Urinary bladder (tissue), 3 donors: ENCODE measurements at regions not wholly inside any gene's neighbourhood (a gene's known extent, or its start where the extent isn't known, plus 50 kb on each side); places are given as distances from the start of the nearest gene placed in this dataset.
"Not testable (repeated sequence)": the region's sequence is repeated elsewhere in the genome, so short reads cannot be mapped to it uniquely, and the experiment has no call there.

Experiments used
- DNase-seq: peaks from one replicate; pipeline ENCODE4 v3.0.0-alpha.2; 2015; ENCODE audit errors: extremely low spot score
- H3K27ac ChIP-seq: one replicate; pipeline ENCODE4 v1.5.1; 2013; ENCODE audit warnings: low read depth, mild to moderate bottlenecking, moderate library complexity
- H3K36me3 ChIP-seq: one replicate; pipeline ENCODE4 v1.6.1; 2013; ENCODE audit warnings: mild to moderate bottlenecking, moderate library complexity; ENCODE audit not compliant: insufficient read depth
- H3K4me1 ChIP-seq: one replicate; pipeline ENCODE4 v1.6.1; 2013; ENCODE audit warnings: mild to moderate bottlenecking, moderate library complexity; ENCODE audit not compliant: insufficient read depth
- H3K4me3 ChIP-seq: one replicate; pipeline ENCODE4 v1.5.1; 2013; ENCODE audit warnings: low read depth, low read length
- WGBS: extraction: QIAGEN DNeasy Blood & Tissue Kit; methylation state at CpG from one replicate; pipeline ENCODE4 v1.1.7; 2013; 5-methylcytosine and 5-hydroxymethylcytosine counted together
- donor health status: healthy with polysubstance abuse.
- donor health status: healthy.

GRCh38 chr13:112174476-112175110, 107.6 kb downstream of the SOX1 start:
- WGBS: 93% methylated on average over 7 of the region's 7 CpGs
- Histone ChIP-seq H3K4me3 (no peak overlapping the region), H3K36me3 (no peaks in the 10 kb centered on the region), H3K4me1 (no peaks in the 10 kb centered on the region), H3K27ac (no peak overlapping the region)
- no peak for DNase-seq

GRCh38 chr13:112175162-112176075, 108.5 kb downstream of the SOX1 start:
- Histone ChIP-seq H3K36me3 (no peaks in the 10 kb centered on the region), H3K4me1 (no peaks in the 10 kb centered on the region), H3K4me3 (no peak overlapping the region), H3K27ac (no peak overlapping the region)
- DNase-seq: no peak
- WGBS: 89% methylated on average over 25 of the region's 25 CpGs

- not testable (repeated sequence) for H3K4me1 ChIP-seq, H3K27ac ChIP-seq, DNase-seq, H3K36me3 ChIP-seq, H3K4me3 ChIP-seq
- WGBS: 86% methylated on average over 34 of the region's 34 CpGs
Observed at GRCh38 chr13:112176141-112177119, 109.5 kb downstream of the SOX1 start.

- Histone ChIP-seq H3K4me1 (no peaks in the 10 kb centered on the region), H3K36me3 (no peaks in the 10 kb centered on the region), H3K27ac (no peak overlapping the region), H3K4me3 (no peak overlapping the region)
- DNase-seq: peak; percentile 53
- 50% methylated on average over 12 of the region's 12 CpGs for WGBS
Observed at GRCh38 chr13:112177450-112178288, 110.7 kb downstream of the SOX1 start.

- H3K4me1 ChIP-seq: no peaks in the 10 kb centered on the region
- H3K27ac ChIP-seq: no peak overlapping the region
- H3K4me3 ChIP-seq: no peak overlapping the region
- WGBS: 88% methylated on average over 5 of the region's 5 CpGs
- no peaks in the 10 kb centered on the region for H3K36me3 ChIP-seq
- no peak for DNase-seq
Observed at GRCh38 chr13:112178769-112179168, 111.8 kb downstream of the SOX1 start.

GRCh38 chr13:112179421-112179820, 112.5 kb downstream of the SOX1 start:
- Histone ChIP-seq H3K4me1 (no peaks in the 10 kb centered on the region), H3K4me3 (no peak overlapping the region), H3K27ac (no peak overlapping the region), H3K36me3 (no peaks in the 10 kb centered on the region)
- 85% methylated on average over 9 of the region's 9 CpGs for WGBS
- no peak for DNase-seq

GRCh38 chr13:112179995-112180394, 113.0 kb downstream of the SOX1 start:
- H3K36me3 ChIP-seq: no peaks in the 10 kb centered on the region
- H3K27ac ChIP-seq: no peak overlapping the region
- DNase-seq: no peak
- H3K4me1 ChIP-seq: no peaks in the 10 kb centered on the region
- 88% methylated on average over 12 of the region's 12 CpGs for WGBS
- H3K4me3 ChIP-seq: no peak overlapping the region

- 57% methylated on average over 13 of the region's 13 CpGs for WGBS
- Histone ChIP-seq H3K4me1 (no peaks in the 10 kb centered on the region), H3K36me3 (no peaks in the 10 kb centered on the region), H3K4me3 (no peak overlapping the region), H3K27ac (no peak overlapping the region)
- DNase-seq: no peak
Observed at GRCh38 chr13:112181336-112182067, 114.6 kb downstream of the SOX1 start.

- no peaks in the 10 kb centered on the region for H3K36me3 ChIP-seq
Observed at GRCh38 chr13:112182251-112182650, 115.3 kb downstream of the SOX1 start.

GRCh38 chr13:112182846-112183531, 116.0 kb downstream of the SOX1 start:
- 72% methylated on average over 24 of the region's 24 CpGs for WGBS
- DNase-seq: no peak
- H3K4me3 ChIP-seq: no peak overlapping the region
- H3K27ac ChIP-seq: no peak overlapping the region
- H3K36me3 ChIP-seq: no peaks in the 10 kb centered on the region
- no peaks in the 10 kb centered on the region for H3K4me1 ChIP-seq

More at GRCh38 chr13:112182251-112182650, 115.3 kb downstream of the SOX1 start:
- Histone ChIP-seq H3K4me3 (no peak overlapping the region), H3K27ac (no peak overlapping the region), H3K4me1 (no peaks in the 10 kb centered on the region)
- DNase-seq: no peak
- WGBS: 81% methylated on average over 11 of the region's 11 CpGs

GRCh38 chr13:112183532-112184090, 116.7 kb downstream of the SOX1 start:
- H3K27ac ChIP-seq: no peak overlapping the region
- no peaks in the 10 kb centered on the region for H3K36me3 ChIP-seq
- no peaks in the 10 kb centered on the region for H3K4me1 ChIP-seq
- WGBS: 53% methylated on average over 24 of the region's 24 CpGs
- no peak for DNase-seq
- no peak overlapping the region for H3K4me3 ChIP-seq
